Gastroesophageal sphincter (tissue), 3 donors: ENCODE measurements at regions not wholly inside any gene's neighbourhood (a gene's known extent, or its start where the extent isn't known, plus 50 kb on each side); places are given as distances from the start of the nearest gene placed in this dataset.

Source experiments
- CTCF ChIP-seq, 4 experiments: fragments of 200-600 bp in 2 of 4; fragments of 450-650 bp in 2 of 4; sonication (generic) in 1 of 4; IDR thresholded peaks; one replicate each; pipeline ENCODE4 v1.5.1; 2017 to 2019; ENCODE audit warnings: antibody characterized with exemption in 4 of 4, mild to moderate bottlenecking in 2 of 4, moderate library complexity in 2 of 4
- EP300 ChIP-seq: sonication (generic); formaldehyde crosslinking; IDR thresholded peaks from one replicate; pipeline ENCODE4 v1.6.1; 2017; ENCODE audit warnings: antibody characterized with exemption, mild to moderate bottlenecking
- POLR2A ChIP-seq, 2 donors: fragments of 450-650 bp; IDR thresholded peaks; one replicate each; pipeline ENCODE4 v1.6.1; 2017; ENCODE audit warnings: antibody characterized with exemption in 2 of 2, mild to moderate bottlenecking in 2 of 2, moderate library complexity in 1 of 2
- POLR2AphosphoS5 ChIP-seq: sonication (generic); formaldehyde crosslinking; IDR thresholded peaks from one replicate; pipeline ENCODE4 v1.6.1; 2017; ENCODE audit warnings: antibody characterized with exemption

- TF ChIP-seq POLR2A (IDR thresholded peaks at IDR 0.05) (no peak), CTCF (IDR thresholded peaks at IDR 0.05) (no peak), EP300 (no peak), POLR2AphosphoS5 (no peak)
Observed at GRCh38 chr16:51225878-51226277, 74.8 kb upstream of the SALL1 start.
